ENCODE measurements at regions not wholly inside any gene's neighbourhood (a gene's known extent, or its start where the extent isn't known, plus 50 kb on each side); places are given as distances from the start of the nearest gene placed in this dataset.
"Not testable (repeated sequence)": the region's sequence is repeated elsewhere in the genome, so short reads cannot be mapped to it uniquely, and the experiment has no call there.

- not testable (repeated sequence) for DNase-seq
Observed at GRCh38 chr10:46095943-46096342, 49.9 kb upstream of the MSMB start.

- DNase-seq, result no peak
Observed at GRCh38 chr10:46096446-46096845, 50.4 kb upstream of the MSMB start.

GRCh38 chr10:46096909-46097575 lies 51.0 kb upstream of the MSMB start:
- no peak for DNase-seq

- no peak for DNase-seq
Observed at GRCh38 chr10:46097576-46098317, 51.7 kb upstream of the MSMB start.

GRCh38 chr10:46098386-46098785 lies 52.3 kb upstream of the MSMB start:
- DNase-seq, result no peak

GRCh38 chr10:46098925-46099324 lies 52.9 kb upstream of the MSMB start:
- not testable (repeated sequence) for DNase-seq

- no peak for DNase-seq
Observed at GRCh38 chr10:46104071-46104585, 58.1 kb upstream of the MSMB start.

GRCh38 chr10:46105416-46105815 lies 59.3 kb upstream of the MSMB start:
- DNase-seq, result not testable (repeated sequence)

GRCh38 chr10:46105856-46106409 lies 59.9 kb upstream of the MSMB start:
- DNase-seq, result not testable (repeated sequence)

GRCh38 chr10:46106410-46107255 lies 60.6 kb upstream of the MSMB start:
- DNase-seq, result peak; percentile 7

GRCh38 chr10:46108158-46108499 lies 62.1 kb upstream of the MSMB start:
- DNase-seq, result not testable (repeated sequence)

- DNase-seq, result not testable (repeated sequence)
Observed at GRCh38 chr10:46154271-46154670, 108.2 kb upstream of the MSMB start.

- DNase-seq, result not testable (repeated sequence)
Observed at GRCh38 chr10:46154683-46155082, 108.6 kb upstream of the MSMB start.

- DNase-seq, result not testable (repeated sequence)
Observed at GRCh38 chr10:46156866-46157265, 110.8 kb upstream of the MSMB start.

GRCh38 chr10:46169736-46170135 lies 117.1 kb upstream of the ANTXRL start:
- no peak for DNase-seq

- no peak for DNase-seq
Observed at GRCh38 chr10:46170789-46171188, 116.0 kb upstream of the ANTXRL start.

- no peak for DNase-seq
Observed at GRCh38 chr10:46171661-46172060, 115.1 kb upstream of the ANTXRL start.

- DNase-seq, result no peak
Observed at GRCh38 chr10:46175296-46175695, 111.5 kb upstream of the ANTXRL start.

- DNase-seq, result no peak
Observed at GRCh38 chr10:46175831-46176230, 111.0 kb upstream of the ANTXRL start.

GRCh38 chr10:46187431-46187830 lies 99.4 kb upstream of the ANTXRL start:
- DNase-seq, result not testable (repeated sequence)

- DNase-seq, result no peak
Observed at GRCh38 chr10:46197050-46197449, 89.7 kb upstream of the ANTXRL start.

- no peak for DNase-seq
Observed at GRCh38 chr10:46198516-46198915, 88.3 kb upstream of the ANTXRL start.

GRCh38 chr10:46202405-46202804 lies 84.4 kb upstream of the ANTXRL start:
- DNase-seq, result not testable (repeated sequence)
